OCI-LY1 (cell line): ENCODE measurements at regions not wholly inside any gene's neighbourhood (a gene's known extent, or its start where the extent isn't known, plus 50 kb on each side); places are given as distances from the start of the nearest gene placed in this dataset.

ENCODE experiments used
- H2AFZ ChIP-seq: fragments of 200-600 bp; sonication (generic), shearing (Covaris generic); 2 replicates; pipeline ENCODE4 v1.6.0; 2014; ENCODE audit warnings: antibody characterized with exemption, mild to moderate bottlenecking, low read length
- H3F3A ChIP-seq: fragments of 200-600 bp; sonication (generic), shearing (Covaris generic); 2 replicates; pipeline ENCODE4 v1.6.0; 2014; ENCODE audit warnings: mild to moderate bottlenecking, antibody characterized with exemption, low read length, moderate library complexity; ENCODE audit not compliant: insufficient read depth
- H3K27ac ChIP-seq: fragments of 200-600 bp; sonication (generic); 2 replicates; pipeline ENCODE4 v1.5.1; 2014; ENCODE audit warnings: low read length, mixed run types, mild to moderate bottlenecking, low read depth; ENCODE audit not compliant: poor library complexity, severe bottlenecking
- H3K27me3 ChIP-seq: fragments of 200-600 bp; sonication (generic); 2 replicates; pipeline ENCODE4 v1.6.0; 2014; ENCODE audit warnings: antibody characterized with exemption, mild to moderate bottlenecking, low read length, moderate library complexity; ENCODE audit not compliant: insufficient read depth
- H3K36me3 ChIP-seq: fragments of 200-600 bp; sonication (generic); 2 replicates; pipeline ENCODE4 v1.6.1; 2014; ENCODE audit warnings: mild to moderate bottlenecking, antibody characterized with exemption, low read length, moderate library complexity, mixed read lengths; ENCODE audit not compliant: insufficient read depth
- H3K4me1 ChIP-seq: fragments of 200-600 bp; sonication (generic); 2 replicates; pipeline ENCODE4 v1.5.1; 2014; ENCODE audit warnings: mild to moderate bottlenecking, low read length, moderate library complexity; ENCODE audit not compliant: insufficient read depth, severe bottlenecking
- H3K4me2 ChIP-seq: fragments of 200-600 bp; sonication (generic), shearing (Covaris generic); 2 replicates; pipeline ENCODE4 v1.6.1; 2014; ENCODE audit warnings: low read length
- H3K4me3 ChIP-seq: fragments of 200-600 bp; sonication (generic); 2 replicates; pipeline ENCODE4 v1.5.1; 2014; ENCODE audit warnings: low read length, low read depth, mild to moderate bottlenecking, mixed read lengths; ENCODE audit not compliant: poor library complexity, severe bottlenecking
- H3K79me2 ChIP-seq: fragments of 200-600 bp; shearing (Covaris generic); 2 replicates; pipeline ENCODE4 v1.6.1; 2016; ENCODE audit warnings: mixed run types, low read length, mixed read lengths; ENCODE audit not compliant: insufficient read depth
- H3K9ac ChIP-seq: fragments of 200-600 bp; sonication (generic), shearing (Covaris generic); 2 replicates; pipeline ENCODE4 v1.6.1; 2014; ENCODE audit warnings: mild to moderate bottlenecking, low read length, mixed read lengths
- H3K9me2 ChIP-seq: fragments of 200-600 bp; sonication (generic), shearing (Covaris generic); 2 replicates; pipeline ENCODE4 v1.6.1; 2014; ENCODE audit warnings: low read depth, mild to moderate bottlenecking, low read length, mixed read lengths
- H3K9me3 ChIP-seq: fragments of 200-600 bp; shearing (Covaris generic); 2 replicates; pipeline ENCODE4 v1.6.1; 2014; ENCODE audit warnings: low read length, mixed read lengths
- H4K20me1 ChIP-seq: fragments of 200-600 bp; sonication (generic), shearing (Covaris generic); 2 replicates; pipeline ENCODE4 v1.6.0; 2016; ENCODE audit warnings: mild to moderate bottlenecking, low read length; ENCODE audit not compliant: insufficient read depth
- EZH2 ChIP-seq: fragments of 200-600 bp; sonication (generic), shearing (Covaris generic); IDR thresholded peaks from 2 replicates; pipeline ENCODE4 v1.8.0; 2017; ENCODE audit warnings: borderline replicate concordance, mixed run types, mild to moderate bottlenecking, antibody characterized with exemption, low read length, moderate library complexity, mixed read lengths
- TF ChIP-seq, protein P1 (sequence below): fragments of 200-600 bp; sonication (generic), shearing (Covaris generic); IDR thresholded peaks from 2 replicates; pipeline ENCODE4 v1.5.1; 2017; ENCODE audit warnings: mild to moderate bottlenecking, antibody characterized with exemption, low read length, moderate library complexity, mixed read lengths

DNA sequence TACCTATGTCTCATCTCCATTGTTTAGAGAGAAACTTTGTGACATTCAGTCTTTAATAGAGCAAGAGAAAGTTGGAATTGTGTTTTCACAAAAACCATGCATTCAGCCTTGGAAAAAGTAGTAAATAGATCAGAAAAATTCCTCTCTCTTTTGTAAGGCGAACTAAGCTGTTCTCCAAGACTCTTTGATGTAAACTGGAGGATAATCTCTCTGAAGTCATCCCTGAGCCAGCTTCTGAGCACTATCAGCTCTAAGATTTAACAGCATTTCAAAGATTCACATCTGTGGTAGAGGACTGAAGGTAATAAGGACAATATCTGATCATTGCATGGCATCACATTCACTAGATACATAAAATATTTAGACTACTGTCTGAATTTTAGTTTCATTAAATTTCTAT lies 904.6 kb upstream of the ATXN8OS start:
- no peaks in the 10 kb centered on the region for H3K4me1 ChIP-seq
- H3K9me2 ChIP-seq: no peaks in the 10 kb centered on the region
- H3K4me3 ChIP-seq: no peak overlapping the region
- H3K9me3 ChIP-seq: no peaks in the 10 kb centered on the region
- no peak overlapping the region for H2AFZ ChIP-seq
- H4K20me1 ChIP-seq: no peaks in the 10 kb centered on the region
- no peak overlapping the region for H3K27ac ChIP-seq
- no peaks in the 10 kb centered on the region for H3K79me2 ChIP-seq
- no peak overlapping the region for H3K9ac ChIP-seq
- H3F3A ChIP-seq: no peaks in the 10 kb centered on the region
- no peaks in the 10 kb centered on the region for H3K27me3 ChIP-seq
- no peak overlapping the region for H3K4me2 ChIP-seq
- H3K36me3 ChIP-seq: no peaks in the 10 kb centered on the region
- TF ChIP-seq EZH2: no peak
- TF ChIP-seq, protein P1, sequence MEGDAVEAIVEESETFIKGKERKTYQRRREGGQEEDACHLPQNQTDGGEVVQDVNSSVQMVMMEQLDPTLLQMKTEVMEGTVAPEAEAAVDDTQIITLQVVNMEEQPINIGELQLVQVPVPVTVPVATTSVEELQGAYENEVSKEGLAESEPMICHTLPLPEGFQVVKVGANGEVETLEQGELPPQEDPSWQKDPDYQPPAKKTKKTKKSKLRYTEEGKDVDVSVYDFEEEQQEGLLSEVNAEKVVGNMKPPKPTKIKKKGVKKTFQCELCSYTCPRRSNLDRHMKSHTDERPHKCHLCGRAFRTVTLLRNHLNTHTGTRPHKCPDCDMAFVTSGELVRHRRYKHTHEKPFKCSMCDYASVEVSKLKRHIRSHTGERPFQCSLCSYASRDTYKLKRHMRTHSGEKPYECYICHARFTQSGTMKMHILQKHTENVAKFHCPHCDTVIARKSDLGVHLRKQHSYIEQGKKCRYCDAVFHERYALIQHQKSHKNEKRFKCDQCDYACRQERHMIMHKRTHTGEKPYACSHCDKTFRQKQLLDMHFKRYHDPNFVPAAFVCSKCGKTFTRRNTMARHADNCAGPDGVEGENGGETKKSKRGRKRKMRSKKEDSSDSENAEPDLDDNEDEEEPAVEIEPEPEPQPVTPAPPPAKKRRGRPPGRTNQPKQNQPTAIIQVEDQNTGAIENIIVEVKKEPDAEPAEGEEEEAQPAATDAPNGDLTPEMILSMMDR: no peak

DNA sequence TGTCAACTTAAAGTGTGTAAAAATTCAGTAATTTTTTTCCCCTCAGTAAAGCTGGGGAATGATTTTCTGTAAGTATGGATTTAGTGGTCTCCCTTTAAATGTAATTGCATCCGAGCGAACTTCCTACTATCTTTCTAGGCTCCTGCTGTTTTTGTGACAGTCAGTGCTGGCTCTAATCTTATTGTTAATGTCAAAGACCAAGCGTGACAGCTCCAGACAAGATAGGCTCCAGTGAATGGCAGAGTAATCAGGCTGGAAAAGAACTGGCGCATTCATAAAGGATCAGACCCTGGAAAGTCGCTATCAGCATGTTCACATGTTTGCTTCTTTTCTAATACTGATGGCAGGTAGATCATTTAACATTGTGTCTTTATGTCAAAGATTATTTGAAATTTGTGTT lies 908.0 kb upstream of the ATXN8OS start:
- H3K36me3 ChIP-seq: no peaks in the 10 kb centered on the region
- H3K9me3 ChIP-seq: no peaks in the 10 kb centered on the region
- H3K9ac ChIP-seq: no peak overlapping the region
- TF ChIP-seq, protein P1: no peak
- TF ChIP-seq EZH2: no peak
- H3K9me2 ChIP-seq: no peaks in the 10 kb centered on the region
- no peak overlapping the region for H2AFZ ChIP-seq
- no peaks in the 10 kb centered on the region for H3F3A ChIP-seq
- H3K27me3 ChIP-seq: no peaks in the 10 kb centered on the region
- no peak overlapping the region for H3K4me2 ChIP-seq
- H3K79me2 ChIP-seq: no peaks in the 10 kb centered on the region
- H4K20me1 ChIP-seq: no peaks in the 10 kb centered on the region
- no peak overlapping the region for H3K27ac ChIP-seq
- no peak overlapping the region for H3K4me3 ChIP-seq
- no peaks in the 10 kb centered on the region for H3K4me1 ChIP-seq

DNA sequence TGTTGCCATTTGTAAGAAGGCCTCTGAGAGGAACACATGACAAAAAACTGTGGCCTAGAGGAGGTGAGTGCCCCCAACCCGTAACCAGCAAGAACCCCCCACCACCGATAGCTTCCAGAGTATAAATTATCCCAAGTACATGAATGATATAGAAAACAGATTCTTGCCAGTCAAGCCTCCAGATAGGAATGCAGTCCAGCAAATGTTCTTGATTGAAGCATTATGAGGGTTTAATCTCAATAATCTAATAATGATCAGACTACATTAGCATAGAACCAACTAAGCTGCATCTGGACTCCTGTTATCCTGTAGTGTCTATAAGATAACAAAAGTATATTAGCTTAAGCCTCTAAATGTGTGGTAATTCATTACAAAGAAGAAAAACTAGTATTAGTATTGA lies 908.9 kb upstream of the ATXN8OS start:
- H3K9me2 ChIP-seq: no peaks in the 10 kb centered on the region
- H3K4me2 ChIP-seq: no peak overlapping the region
- H3K36me3 ChIP-seq: no peaks in the 10 kb centered on the region
- no peak overlapping the region for H2AFZ ChIP-seq
- H3K9ac ChIP-seq: no peak overlapping the region
- H4K20me1 ChIP-seq: no peaks in the 10 kb centered on the region
- H3K79me2 ChIP-seq: no peaks in the 10 kb centered on the region
- H3K4me1 ChIP-seq: no peaks in the 10 kb centered on the region
- TF ChIP-seq, protein P1: no peak
- no peak for TF ChIP-seq EZH2
- H3F3A ChIP-seq: no peaks in the 10 kb centered on the region
- no peaks in the 10 kb centered on the region for H3K27me3 ChIP-seq
- H3K4me3 ChIP-seq: no peak overlapping the region
- no peaks in the 10 kb centered on the region for H3K9me3 ChIP-seq
- H3K27ac ChIP-seq: no peak overlapping the region
